ENCODE measurements at regions not wholly inside any gene's neighbourhood (a gene's known extent, or its start where the extent isn't known, plus 50 kb on each side); places are given as distances from the start of the nearest gene placed in this dataset.
A peak's percentile ranks its signal among the peaks of the same experiment; 100 is the strongest.
"Not testable (repeated sequence)": the region's sequence is repeated elsewhere in the genome, so short reads cannot be mapped to it uniquely, and the experiment has no call there.

GRCh38 chr18:15003636-15004269, 255.8 kb downstream of the ANKRD30B start:
- not testable (repeated sequence) for H3K9me3 ChIP-seq (ENCODE audit: low read length)

GRCh38 chr18:15004270-15004973, 256.4 kb downstream of the ANKRD30B start:
- not testable (repeated sequence) for H3K4me3 ChIP-seq (ENCODE audit: low read length); H3K9ac ChIP-seq (ENCODE audit: low read length); H3K9me3 ChIP-seq (ENCODE audit: low read length)

More at GRCh38 chr18:15003636-15004269, 255.8 kb downstream of the ANKRD30B start:
- not testable (repeated sequence) for H3K36me3 ChIP-seq (ENCODE audit: insufficient read depth, low read length); DNase-seq; H3K4me1 ChIP-seq (ENCODE audit: low read length); H3K4me2 ChIP-seq (ENCODE audit: low read depth, low read length, poor library complexity, severe bottlenecking); H3K4me3 ChIP-seq (ENCODE audit: low read length); H3K9me2 ChIP-seq (replicated peaks; ENCODE audit: insufficient read depth, low read length); H2AFZ ChIP-seq (ENCODE audit: low read length); H3K9ac ChIP-seq (ENCODE audit: low read length); H3K79me2 ChIP-seq (ENCODE audit: low read length); H4K20me1 ChIP-seq (ENCODE audit: insufficient read depth, low read depth, low read length); H3K27me3 ChIP-seq (ENCODE audit: low read length); H3K27ac ChIP-seq (ENCODE audit: low read length)

GRCh38 chr18:15005313-15006130, 257.6 kb downstream of the ANKRD30B start:
- no peaks in the 10 kb centered on the region for H3K27me3 ChIP-seq (ENCODE audit: low read length)
- H3K36me3 ChIP-seq (ENCODE audit: insufficient read depth, low read length), result no peaks in the 10 kb centered on the region
- DNase-seq, result no peak
- no peaks in the 10 kb centered on the region for H3K9me3 ChIP-seq (ENCODE audit: low read length)
- H2AFZ ChIP-seq (ENCODE audit: low read length), result no peak overlapping the region
- no peaks in the 10 kb centered on the region for H3K79me2 ChIP-seq (ENCODE audit: low read length)
- H4K20me1 ChIP-seq (ENCODE audit: insufficient read depth, low read depth, low read length), result no peaks in the 10 kb centered on the region
- no peak overlapping the region for H3K27ac ChIP-seq (ENCODE audit: low read length)
- H3K9me2 ChIP-seq (replicated peaks; ENCODE audit: insufficient read depth, low read length), result no peaks in the 10 kb centered on the region
- no peaks in the 10 kb centered on the region for H3K4me1 ChIP-seq (ENCODE audit: low read length)
- no peak overlapping the region for H3K4me2 ChIP-seq (ENCODE audit: low read depth, low read length, poor library complexity, severe bottlenecking)
- H3K4me3 ChIP-seq (ENCODE audit: low read length), result no peak overlapping the region
- H3K9ac ChIP-seq (ENCODE audit: low read length), result no peak overlapping the region

More at GRCh38 chr18:15004270-15004973, 256.4 kb downstream of the ANKRD30B start:
- H3K27me3 ChIP-seq (ENCODE audit: low read length); H3K79me2 ChIP-seq (ENCODE audit: low read length); H3K36me3 ChIP-seq (ENCODE audit: insufficient read depth, low read length); H3K4me1 ChIP-seq (ENCODE audit: low read length); H4K20me1 ChIP-seq (ENCODE audit: insufficient read depth, low read depth, low read length); H3K4me2 ChIP-seq (ENCODE audit: low read depth, low read length, poor library complexity, severe bottlenecking); H3K27ac ChIP-seq (ENCODE audit: low read length); DNase-seq; H3K9me2 ChIP-seq (replicated peaks; ENCODE audit: insufficient read depth, low read length); H2AFZ ChIP-seq (ENCODE audit: low read length): not testable (repeated sequence)

- H3K36me3 ChIP-seq (ENCODE audit: insufficient read depth, low read length); H3K9me2 ChIP-seq (replicated peaks; ENCODE audit: insufficient read depth, low read length); H3K4me2 ChIP-seq (ENCODE audit: low read depth, low read length, poor library complexity, severe bottlenecking); H3K27ac ChIP-seq (ENCODE audit: low read length); H3K4me3 ChIP-seq (ENCODE audit: low read length); H4K20me1 ChIP-seq (ENCODE audit: insufficient read depth, low read depth, low read length); H3K79me2 ChIP-seq (ENCODE audit: low read length); DNase-seq; H3K4me1 ChIP-seq (ENCODE audit: low read length); H2AFZ ChIP-seq (ENCODE audit: low read length); H3K9me3 ChIP-seq (ENCODE audit: low read length); H3K27me3 ChIP-seq (ENCODE audit: low read length); H3K9ac ChIP-seq (ENCODE audit: low read length): not testable (repeated sequence)
These were observed 258.6 kb downstream of the ANKRD30B start for GRCh38 chr18:15006616-15007015.

GRCh38 chr18:15026041-15026440, 278.1 kb downstream of the ANKRD30B start:
- H3K4me3 ChIP-seq (ENCODE audit: low read length); H4K20me1 ChIP-seq (ENCODE audit: insufficient read depth, low read depth, low read length): not testable (repeated sequence)

GRCh38 chr18:15028037-15028436, 280.1 kb downstream of the ANKRD30B start:
- not testable (repeated sequence) for H3K9me3 ChIP-seq (ENCODE audit: low read length); H2AFZ ChIP-seq (ENCODE audit: low read length); H3K36me3 ChIP-seq (ENCODE audit: insufficient read depth, low read length); H3K4me1 ChIP-seq (ENCODE audit: low read length); H4K20me1 ChIP-seq (ENCODE audit: insufficient read depth, low read depth, low read length); H3K4me2 ChIP-seq (ENCODE audit: low read depth, low read length, poor library complexity, severe bottlenecking); H3K27ac ChIP-seq (ENCODE audit: low read length); H3K27me3 ChIP-seq (ENCODE audit: low read length); H3K4me3 ChIP-seq (ENCODE audit: low read length); H3K79me2 ChIP-seq (ENCODE audit: low read length); H3K9me2 ChIP-seq (replicated peaks; ENCODE audit: insufficient read depth, low read length); H3K9ac ChIP-seq (ENCODE audit: low read length)
- DNase-seq, result peak; percentile 48

More at GRCh38 chr18:15026041-15026440, 278.1 kb downstream of the ANKRD30B start:
- not testable (repeated sequence) for H3K4me1 ChIP-seq (ENCODE audit: low read length); DNase-seq; H3K9me2 ChIP-seq (replicated peaks; ENCODE audit: insufficient read depth, low read length); H3K4me2 ChIP-seq (ENCODE audit: low read depth, low read length, poor library complexity, severe bottlenecking); H3K36me3 ChIP-seq (ENCODE audit: insufficient read depth, low read length); H3K79me2 ChIP-seq (ENCODE audit: low read length); H3K27me3 ChIP-seq (ENCODE audit: low read length); H3K9me3 ChIP-seq (ENCODE audit: low read length); H2AFZ ChIP-seq (ENCODE audit: low read length); H3K9ac ChIP-seq (ENCODE audit: low read length); H3K27ac ChIP-seq (ENCODE audit: low read length)

GRCh38 chr18:15060279-15060880, 312.4 kb downstream of the ANKRD30B start:
- H3K79me2 ChIP-seq (ENCODE audit: low read length); H3K9me2 ChIP-seq (replicated peaks; ENCODE audit: insufficient read depth, low read length); H3K9ac ChIP-seq (ENCODE audit: low read length); H3K4me1 ChIP-seq (ENCODE audit: low read length); DNase-seq; H3K9me3 ChIP-seq (ENCODE audit: low read length); H3K27me3 ChIP-seq (ENCODE audit: low read length); H3K4me2 ChIP-seq (ENCODE audit: low read depth, low read length, poor library complexity, severe bottlenecking); H3K27ac ChIP-seq (ENCODE audit: low read length); H3K4me3 ChIP-seq (ENCODE audit: low read length); H3K36me3 ChIP-seq (ENCODE audit: insufficient read depth, low read length); H2AFZ ChIP-seq (ENCODE audit: low read length); H4K20me1 ChIP-seq (ENCODE audit: insufficient read depth, low read depth, low read length): not testable (repeated sequence)

GRCh38 chr18:15061289-15061896, 313.4 kb downstream of the ANKRD30B start:
- not testable (repeated sequence) for H3K27me3 ChIP-seq (ENCODE audit: low read length); H3K36me3 ChIP-seq (ENCODE audit: insufficient read depth, low read length); H3K4me1 ChIP-seq (ENCODE audit: low read length); H4K20me1 ChIP-seq (ENCODE audit: insufficient read depth, low read depth, low read length); H3K4me2 ChIP-seq (ENCODE audit: low read depth, low read length, poor library complexity, severe bottlenecking); H3K79me2 ChIP-seq (ENCODE audit: low read length); H2AFZ ChIP-seq (ENCODE audit: low read length); DNase-seq; H3K9me3 ChIP-seq (ENCODE audit: low read length); H3K9ac ChIP-seq (ENCODE audit: low read length); H3K4me3 ChIP-seq (ENCODE audit: low read length); H3K9me2 ChIP-seq (replicated peaks; ENCODE audit: insufficient read depth, low read length); H3K27ac ChIP-seq (ENCODE audit: low read length)
